A549 (cell line): ENCODE measurements at regions not wholly inside any gene's neighbourhood (a gene's known extent, or its start where the extent isn't known, plus 50 kb on each side); places are given as distances from the start of the nearest gene placed in this dataset.

Source experiments
- ATAC-seq, 2 experiments: fragments of 200-7000 bp in 1 of 2; fragments of >200 bp in 1 of 2; cut with Nextera tagmentation in 1 of 2; cut with Tn5 transposase in 1 of 2; 3 replicates each; pipeline versions ENCODE4 v1.8.0 to v1.9.1; 2018 to 2020; ENCODE audit warnings: mild to moderate bottlenecking in 1 of 2, moderate library complexity in 1 of 2
- CTCF ChIA-PET: fragments of 300-600 bp; sonication (Branson Sonifier 250); formaldehyde crosslinking; extraction: SDS; loops from one replicate; lab custom pipeline; 2021; ENCODE audit warnings: antibody characterized with exemption, inconsistent platforms; lab: Yijun Ruan, JAX
- POLR2A ChIA-PET: fragments of 350-600 bp; formaldehyde crosslinking; extraction: SDS; loops from one replicate; lab custom pipeline; 2021; ENCODE audit warnings: antibody characterized with exemption, inconsistent platforms; lab: Yijun Ruan, JAX
- DNase-seq, 2 experiments: peaks; one replicate each; pipeline versions ENCODE4 v3.0.0 to v3.0.0-alpha.2; 2011 to 2016; ENCODE audit warnings: low read depth in 1 of 2, low spot score in 1 of 2
- FAIRE-seq: peaks from 2 replicates; lab custom pipeline; 2011; peaks lifted over from hg19 to GRCh38; lab: Jason Lieb, UNC
- H3K27ac ChIP-seq, 2 experiments: fragments of >200 bp; sonication (Bioruptor Twin); formaldehyde crosslinking; 3 replicates each; pipeline ENCODE4 v1.5.1; 2016 to 2017
- H3K4me1 ChIP-seq: fragments of >200 bp; sonication (Bioruptor Twin); formaldehyde crosslinking; 3 replicates; pipeline ENCODE4 v1.6.1; 2016
- H3K4me2 ChIP-seq: fragments of >200 bp; sonication (Bioruptor Twin); formaldehyde crosslinking; 3 replicates; pipeline ENCODE4 v1.6.1; 2016
- H3K4me3 ChIP-seq: fragments of >200 bp; sonication (Bioruptor Twin); formaldehyde crosslinking; 3 replicates; pipeline ENCODE4 v1.5.1; 2016
- H3K9me3 ChIP-seq: fragments of >200 bp; sonication (Bioruptor Twin); formaldehyde crosslinking; 3 replicates; pipeline ENCODE4 v1.6.1; 2016
- BHLHE40 ChIP-seq: IDR thresholded peaks from 2 replicates; pipeline ENCODE4 v1.6.1; 2012; ENCODE audit warnings: low read depth, low read length, inconsistent platforms
- CBX8 ChIP-seq: fragments of 200-600 bp; sonication (generic); IDR thresholded peaks from 2 replicates; pipeline ENCODE4 v1.6.1; 2016
- CEBPB ChIP-seq, 2 experiments: fragments of >200 bp in 1 of 2; sonication (Bioruptor Twin) in 1 of 2; formaldehyde crosslinking in 1 of 2; IDR thresholded peaks; 2 replicates each; pipeline ENCODE4 v1.6.1; 2012 to 2016
- CHD2 ChIP-seq: fragments of 150-350 bp; IDR thresholded peaks from 2 replicates; pipeline ENCODE4 v1.6.1; 2014; ENCODE audit warnings: low read length; ENCODE audit not compliant: partially characterized antibody
- CHD4 ChIP-seq: fragments of 200-600 bp; sonication (generic); IDR thresholded peaks from 2 replicates; pipeline ENCODE4 v1.6.1; 2016; ENCODE audit warnings: antibody characterized with exemption, mild to moderate bottlenecking, borderline replicate concordance
- EHMT2 ChIP-seq: fragments of 200-600 bp; sonication (generic); IDR thresholded peaks from 2 replicates; pipeline ENCODE4 v1.6.1; 2016; ENCODE audit warnings: antibody characterized with exemption, low read depth, mild to moderate bottlenecking, moderate library complexity
- FOSL2 ChIP-seq, 2 experiments: fragments of 450-650 bp in 1 of 2; fragments of >200 bp in 1 of 2; sonication (Bioruptor Twin) in 1 of 2; formaldehyde crosslinking; IDR thresholded peaks; 2 replicates each; pipeline versions ENCODE4 v1.5.0 to v1.6.1; 2016 to 2020; ENCODE audit warnings: mild to moderate bottlenecking in 1 of 2, moderate library complexity in 1 of 2
- HOXA7 ChIP-seq: fragments of 250-450 bp; sonication (Bioruptor Pico); IDR thresholded peaks from 2 replicates; pipeline ENCODE4 v1.5.0; 2020; ENCODE audit warnings: mild to moderate bottlenecking, moderate library complexity
- HOXB13 ChIP-seq: fragments of 250-450 bp; sonication (Bioruptor Pico); IDR thresholded peaks from 2 replicates; pipeline ENCODE4 v1.5.0; 2020; ENCODE audit warnings: low read depth, mild to moderate bottlenecking, moderate library complexity
- MAFK ChIP-seq: fragments of 450-650 bp; IDR thresholded peaks from 2 replicates; pipeline ENCODE4 v1.6.1; 2014; ENCODE audit not compliant: partially characterized antibody
- RCOR1 ChIP-seq: fragments of 150-350 bp; IDR thresholded peaks from 2 replicates; pipeline ENCODE4 v1.6.1; 2014; ENCODE audit warnings: antibody characterized with exemption, low read length, low read depth
- RFX5 ChIP-seq: fragments of 450-650 bp; IDR thresholded peaks from 2 replicates; pipeline ENCODE4 v1.7.1; 2014; ENCODE audit warnings: antibody characterized with exemption, mild to moderate bottlenecking, moderate library complexity
- TP53 ChIP-seq: fragments of 250-450 bp; sonication (Bioruptor Pico); IDR thresholded peaks from 2 replicates; pipeline ENCODE4 v1.5.0; 2021; ENCODE audit warnings: mild to moderate bottlenecking, moderate library complexity
- ZNF302 ChIP-seq: fragments of 250-450 bp; sonication (Bioruptor Pico); IDR thresholded peaks from 2 replicates; pipeline ENCODE4 v1.9.0; 2021; ENCODE audit warnings: inconsistent platforms, mild to moderate bottlenecking, moderate library complexity
- ZSCAN20 ChIP-seq: fragments of 250-450 bp; sonication (Bioruptor Pico); IDR thresholded peaks from 2 replicates; pipeline ENCODE4 v1.8.0; 2022; ENCODE audit warnings: mild to moderate bottlenecking, moderate library complexity
- WGBS: methylation state at CpG from one replicate; pipeline ENCODE4 v1.1.6; 2017; ENCODE audit errors: missing lambda C conversion rate; 5-methylcytosine and 5-hydroxymethylcytosine counted together
- TF ChIP-seq, protein P1 (sequence below): fragments of >200 bp; sonication (Bioruptor Twin); formaldehyde crosslinking; IDR thresholded peaks from 3 replicates; pipeline ENCODE4 v1.5.1; 2016
- TF ChIP-seq, protein P2 (sequence below): fragments of 250-450 bp; sonication (Bioruptor Pico); IDR thresholded peaks from 2 replicates; pipeline ENCODE4 v1.5.0; 2020; ENCODE audit warnings: low read depth, mild to moderate bottlenecking, moderate library complexity
- TF ChIP-seq, protein P3 (sequence below): fragments of 200-600 bp; sonication (generic); IDR thresholded peaks from 2 replicates; pipeline ENCODE4 v1.6.1; 2016; ENCODE audit warnings: antibody characterized with exemption, mild to moderate bottlenecking, moderate library complexity
- TF ChIP-seq, protein P4 (sequence below): IDR thresholded peaks from 2 replicates; pipeline ENCODE4 v1.6.1; 2012

DNA sequence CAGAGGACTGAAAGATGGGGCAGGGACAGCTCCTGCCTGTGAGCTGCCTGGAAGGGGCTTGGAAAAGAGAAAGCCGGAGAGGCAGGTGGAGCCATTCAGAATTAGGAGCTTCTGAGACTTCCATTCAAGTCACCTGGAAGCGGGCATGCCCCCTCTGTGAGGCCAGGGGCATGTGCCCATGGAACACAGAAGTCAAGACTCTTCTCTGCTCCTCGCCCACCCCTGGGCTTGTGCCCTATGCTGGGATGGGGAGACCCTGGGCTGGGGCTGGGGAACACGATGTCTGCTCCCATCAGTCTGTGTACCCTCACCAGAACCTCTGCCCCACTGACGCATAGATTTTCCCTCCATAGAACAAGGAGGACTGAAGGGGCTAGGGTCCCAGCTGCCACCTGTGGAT, 372.0 kb downstream of the SHANK2 start:
- no peak for TF ChIP-seq CEBPB (IDR thresholded peaks at IDR 0.05)
- TF ChIP-seq, protein P1, sequence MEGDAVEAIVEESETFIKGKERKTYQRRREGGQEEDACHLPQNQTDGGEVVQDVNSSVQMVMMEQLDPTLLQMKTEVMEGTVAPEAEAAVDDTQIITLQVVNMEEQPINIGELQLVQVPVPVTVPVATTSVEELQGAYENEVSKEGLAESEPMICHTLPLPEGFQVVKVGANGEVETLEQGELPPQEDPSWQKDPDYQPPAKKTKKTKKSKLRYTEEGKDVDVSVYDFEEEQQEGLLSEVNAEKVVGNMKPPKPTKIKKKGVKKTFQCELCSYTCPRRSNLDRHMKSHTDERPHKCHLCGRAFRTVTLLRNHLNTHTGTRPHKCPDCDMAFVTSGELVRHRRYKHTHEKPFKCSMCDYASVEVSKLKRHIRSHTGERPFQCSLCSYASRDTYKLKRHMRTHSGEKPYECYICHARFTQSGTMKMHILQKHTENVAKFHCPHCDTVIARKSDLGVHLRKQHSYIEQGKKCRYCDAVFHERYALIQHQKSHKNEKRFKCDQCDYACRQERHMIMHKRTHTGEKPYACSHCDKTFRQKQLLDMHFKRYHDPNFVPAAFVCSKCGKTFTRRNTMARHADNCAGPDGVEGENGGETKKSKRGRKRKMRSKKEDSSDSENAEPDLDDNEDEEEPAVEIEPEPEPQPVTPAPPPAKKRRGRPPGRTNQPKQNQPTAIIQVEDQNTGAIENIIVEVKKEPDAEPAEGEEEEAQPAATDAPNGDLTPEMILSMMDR: no peak
- no peak for TF ChIP-seq RFX5
- no peak for TF ChIP-seq EHMT2
- no peak for TF ChIP-seq ZSCAN20 (CRISPR knock-in tag)
- TF ChIP-seq, protein P2, sequence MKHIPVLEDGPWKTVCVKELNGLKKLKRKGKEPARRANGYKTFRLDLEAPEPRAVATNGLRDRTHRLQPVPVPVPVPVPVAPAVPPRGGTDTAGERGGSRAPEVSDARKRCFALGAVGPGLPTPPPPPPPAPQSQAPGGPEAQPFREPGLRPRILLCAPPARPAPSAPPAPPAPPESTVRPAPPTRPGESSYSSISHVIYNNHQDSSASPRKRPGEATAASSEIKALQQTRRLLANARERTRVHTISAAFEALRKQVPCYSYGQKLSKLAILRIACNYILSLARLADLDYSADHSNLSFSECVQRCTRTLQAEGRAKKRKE (CRISPR knock-in tag): no peak
- no peak for TF ChIP-seq FOSL2 (IDR thresholded peaks at IDR 0.05)
- no peak for TF ChIP-seq FOSL2 (CRISPR knock-in tag; IDR thresholded peaks at IDR 0.05)
- no peak for TF ChIP-seq BHLHE40
- no peak for TF ChIP-seq HOXA7
- TF ChIP-seq CHD4: no peak
- no peak for TF ChIP-seq RCOR1
- TF ChIP-seq, protein P3, sequence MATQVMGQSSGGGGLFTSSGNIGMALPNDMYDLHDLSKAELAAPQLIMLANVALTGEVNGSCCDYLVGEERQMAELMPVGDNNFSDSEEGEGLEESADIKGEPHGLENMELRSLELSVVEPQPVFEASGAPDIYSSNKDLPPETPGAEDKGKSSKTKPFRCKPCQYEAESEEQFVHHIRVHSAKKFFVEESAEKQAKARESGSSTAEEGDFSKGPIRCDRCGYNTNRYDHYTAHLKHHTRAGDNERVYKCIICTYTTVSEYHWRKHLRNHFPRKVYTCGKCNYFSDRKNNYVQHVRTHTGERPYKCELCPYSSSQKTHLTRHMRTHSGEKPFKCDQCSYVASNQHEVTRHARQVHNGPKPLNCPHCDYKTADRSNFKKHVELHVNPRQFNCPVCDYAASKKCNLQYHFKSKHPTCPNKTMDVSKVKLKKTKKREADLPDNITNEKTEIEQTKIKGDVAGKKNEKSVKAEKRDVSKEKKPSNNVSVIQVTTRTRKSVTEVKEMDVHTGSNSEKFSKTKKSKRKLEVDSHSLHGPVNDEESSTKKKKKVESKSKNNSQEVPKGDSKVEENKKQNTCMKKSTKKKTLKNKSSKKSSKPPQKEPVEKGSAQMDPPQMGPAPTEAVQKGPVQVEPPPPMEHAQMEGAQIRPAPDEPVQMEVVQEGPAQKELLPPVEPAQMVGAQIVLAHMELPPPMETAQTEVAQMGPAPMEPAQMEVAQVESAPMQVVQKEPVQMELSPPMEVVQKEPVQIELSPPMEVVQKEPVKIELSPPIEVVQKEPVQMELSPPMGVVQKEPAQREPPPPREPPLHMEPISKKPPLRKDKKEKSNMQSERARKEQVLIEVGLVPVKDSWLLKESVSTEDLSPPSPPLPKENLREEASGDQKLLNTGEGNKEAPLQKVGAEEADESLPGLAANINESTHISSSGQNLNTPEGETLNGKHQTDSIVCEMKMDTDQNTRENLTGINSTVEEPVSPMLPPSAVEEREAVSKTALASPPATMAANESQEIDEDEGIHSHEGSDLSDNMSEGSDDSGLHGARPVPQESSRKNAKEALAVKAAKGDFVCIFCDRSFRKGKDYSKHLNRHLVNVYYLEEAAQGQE: no peak
- no peak overlapping the region for H3K4me2 ChIP-seq
- POLR2A ChIA-PET: no interaction called here
- CTCF ChIA-PET: no interaction called here
- H3K4me3 ChIP-seq: no peak overlapping the region
- no peak for ATAC-seq
- no peak for DNase-seq
- 94% methylated on average over 5 of the region's 5 CpGs for WGBS
- no peaks in the 10 kb centered on the region for H3K4me1 ChIP-seq
- no peak overlapping the region for H3K27ac ChIP-seq
- no peak for FAIRE-seq
- H3K9me3 ChIP-seq: no peaks in the 10 kb centered on the region

DNA sequence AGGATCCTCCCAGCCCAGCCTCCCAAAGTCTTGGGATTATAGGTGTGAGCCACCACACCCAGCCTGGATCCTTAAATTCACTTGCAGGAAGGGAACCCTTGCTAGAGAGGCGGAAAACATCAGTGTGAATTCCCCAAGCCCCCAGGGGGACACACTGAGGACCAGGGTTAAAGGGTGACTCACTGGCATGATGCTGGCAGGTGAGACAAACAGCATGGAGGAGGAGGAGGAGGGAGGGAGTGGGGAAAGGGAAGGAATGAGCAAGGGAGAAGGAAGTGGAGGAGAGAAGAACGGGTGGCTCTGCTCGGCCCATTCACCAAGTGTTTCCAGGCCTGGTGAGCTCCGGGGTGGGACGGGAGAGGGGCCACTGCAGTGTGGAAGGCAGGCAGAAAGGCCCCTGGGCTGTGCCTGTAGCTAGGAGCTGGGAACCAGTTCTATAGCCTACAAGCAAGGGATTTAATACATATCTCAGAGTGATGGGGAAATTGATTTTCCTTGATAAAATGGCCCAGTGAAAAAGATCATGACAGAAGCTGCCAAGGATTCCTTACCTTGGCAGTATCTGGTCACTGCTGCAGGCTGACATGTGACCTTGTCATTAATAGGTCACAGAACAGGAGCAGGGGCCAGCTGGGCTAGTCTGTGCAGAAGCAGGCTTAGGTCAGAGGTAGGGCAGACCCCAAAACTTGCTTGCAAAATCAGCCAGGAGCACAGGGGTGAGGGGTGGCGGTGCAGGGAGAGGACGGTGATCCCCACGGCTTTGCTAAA, 370.2 kb downstream of the SHANK2 start:
- H3K27ac ChIP-seq: no peak overlapping the region
- ATAC-seq: no peak
- H3K4me3 ChIP-seq: no peak overlapping the region
- POLR2A ChIA-PET: no interaction called here
- TF ChIP-seq, protein P2 (CRISPR knock-in tag): no peak
- no peak for TF ChIP-seq CBX8
- TF ChIP-seq ZSCAN20 (CRISPR knock-in tag): no peak
- TF ChIP-seq HOXB13: no peak
- no peak for TF ChIP-seq CHD2
- TF ChIP-seq, protein P4, sequence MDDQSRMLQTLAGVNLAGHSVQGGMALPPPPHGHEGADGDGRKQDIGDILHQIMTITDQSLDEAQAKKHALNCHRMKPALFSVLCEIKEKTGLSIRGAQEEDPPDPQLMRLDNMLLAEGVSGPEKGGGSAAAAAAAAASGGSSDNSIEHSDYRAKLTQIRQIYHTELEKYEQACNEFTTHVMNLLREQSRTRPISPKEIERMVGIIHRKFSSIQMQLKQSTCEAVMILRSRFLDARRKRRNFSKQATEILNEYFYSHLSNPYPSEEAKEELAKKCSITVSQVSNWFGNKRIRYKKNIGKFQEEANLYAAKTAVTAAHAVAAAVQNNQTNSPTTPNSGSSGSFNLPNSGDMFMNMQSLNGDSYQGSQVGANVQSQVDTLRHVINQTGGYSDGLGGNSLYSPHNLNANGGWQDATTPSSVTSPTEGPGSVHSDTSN: no peak
- no peak for TF ChIP-seq TP53
- no peak for TF ChIP-seq ZNF302 (CRISPR knock-in tag)
- TF ChIP-seq MAFK: no peak
- TF ChIP-seq, protein P3: no peak
- TF ChIP-seq, all 56 proteins: peak for 0
- H3K4me1 ChIP-seq: no peaks in the 10 kb centered on the region
- no peak for DNase-seq
- no peaks in the 10 kb centered on the region for H3K9me3 ChIP-seq
- no peak for FAIRE-seq
- H3K4me2 ChIP-seq: no peak overlapping the region
- CTCF ChIA-PET: no interaction called here
- WGBS: 87% methylated on average over 8 of the region's 8 CpGs
